Lower leg skin (tissue), 3 donors: ENCODE measurements at regions not wholly inside any gene's neighbourhood (a gene's known extent, or its start where the extent isn't known, plus 50 kb on each side); places are given as distances from the start of the nearest gene placed in this dataset.

Experiments
- POLR2A ChIP-seq, 2 donors: fragments of 450-650 bp; IDR thresholded peaks; one replicate each; pipeline ENCODE4 v1.6.1; 2016 to 2017; ENCODE audit warnings: antibody characterized with exemption in 2 of 2, mild to moderate bottlenecking in 1 of 2, moderate library complexity in 1 of 2
- TF ChIP-seq, protein P1 (sequence below), 3 donors: fragments of 450-650 bp; IDR thresholded peaks; one replicate each; pipeline ENCODE4 v1.5.1; 2016; ENCODE audit warnings: antibody characterized with exemption in 3 of 3, mild to moderate bottlenecking in 3 of 3, moderate library complexity in 2 of 3

DNA sequence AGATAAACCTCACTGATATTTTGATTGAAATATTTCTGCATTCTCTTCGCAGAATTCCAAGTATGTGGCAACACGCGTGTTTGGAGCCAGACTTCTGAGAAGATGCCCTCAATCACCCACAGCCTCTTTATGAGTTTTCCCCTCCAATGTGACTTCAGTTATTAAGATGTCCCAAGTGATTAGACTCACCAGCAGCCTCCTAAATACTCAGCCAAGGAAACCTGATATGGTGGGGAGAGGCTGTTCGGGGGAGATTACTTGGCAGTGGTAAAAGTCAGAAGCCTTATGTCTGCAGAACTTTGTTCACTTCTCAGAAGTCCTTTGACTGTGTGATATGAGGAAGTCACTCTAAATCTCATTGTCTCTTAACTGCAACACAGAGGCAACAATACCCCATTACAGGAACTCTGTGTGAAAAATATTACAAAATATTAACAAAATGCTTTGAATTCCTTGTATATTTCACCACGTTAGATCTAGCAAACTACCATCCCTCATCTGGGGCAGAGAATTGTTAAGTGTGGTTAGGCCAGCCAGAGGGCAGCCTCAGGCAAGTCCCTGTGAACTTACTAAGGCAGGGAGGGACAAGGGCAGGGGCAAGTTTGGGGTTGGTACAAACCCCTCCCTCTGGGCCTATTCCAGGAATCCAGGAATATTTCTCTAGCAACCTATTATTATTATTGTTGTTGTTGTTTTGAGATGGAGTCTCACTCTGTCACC is 151.4 kb upstream of the USP9X start:
- TF ChIP-seq, protein P1, sequence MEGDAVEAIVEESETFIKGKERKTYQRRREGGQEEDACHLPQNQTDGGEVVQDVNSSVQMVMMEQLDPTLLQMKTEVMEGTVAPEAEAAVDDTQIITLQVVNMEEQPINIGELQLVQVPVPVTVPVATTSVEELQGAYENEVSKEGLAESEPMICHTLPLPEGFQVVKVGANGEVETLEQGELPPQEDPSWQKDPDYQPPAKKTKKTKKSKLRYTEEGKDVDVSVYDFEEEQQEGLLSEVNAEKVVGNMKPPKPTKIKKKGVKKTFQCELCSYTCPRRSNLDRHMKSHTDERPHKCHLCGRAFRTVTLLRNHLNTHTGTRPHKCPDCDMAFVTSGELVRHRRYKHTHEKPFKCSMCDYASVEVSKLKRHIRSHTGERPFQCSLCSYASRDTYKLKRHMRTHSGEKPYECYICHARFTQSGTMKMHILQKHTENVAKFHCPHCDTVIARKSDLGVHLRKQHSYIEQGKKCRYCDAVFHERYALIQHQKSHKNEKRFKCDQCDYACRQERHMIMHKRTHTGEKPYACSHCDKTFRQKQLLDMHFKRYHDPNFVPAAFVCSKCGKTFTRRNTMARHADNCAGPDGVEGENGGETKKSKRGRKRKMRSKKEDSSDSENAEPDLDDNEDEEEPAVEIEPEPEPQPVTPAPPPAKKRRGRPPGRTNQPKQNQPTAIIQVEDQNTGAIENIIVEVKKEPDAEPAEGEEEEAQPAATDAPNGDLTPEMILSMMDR (IDR thresholded peaks at IDR 0.05): no peak
- TF ChIP-seq POLR2A (IDR thresholded peaks at IDR 0.05): no peak
